Fibroblast of lung (primary cell): ENCODE measurements at regions not wholly inside any gene's neighbourhood (a gene's known extent, or its start where the extent isn't known, plus 50 kb on each side); places are given as distances from the start of the nearest gene placed in this dataset.

ENCODE experiments used
- DNase-seq, 2 donors: peaks; one replicate each; pipeline versions ENCODE4 v3.0.0 to v3.0.0-alpha.2; 2010; ENCODE audit warnings: low read depth in 2 of 2
- H2AFZ ChIP-seq: 2 replicates; pipeline ENCODE4 v1.5.1; 2012; ENCODE audit warnings: low read length, control low read depth, inconsistent platforms
- H3K27ac ChIP-seq: 2 replicates; pipeline ENCODE4 v1.5.1; 2011; ENCODE audit warnings: low read length, control low read depth; ENCODE audit not compliant: insufficient read depth
- H3K27me3 ChIP-seq: 2 replicates; pipeline ENCODE4 v1.5.1; 2011; ENCODE audit warnings: mild to moderate bottlenecking, low read length; ENCODE audit not compliant: control insufficient read depth, insufficient read depth
- H3K36me3 ChIP-seq: 2 replicates; pipeline ENCODE4 v1.5.1; 2011; ENCODE audit warnings: low read length; ENCODE audit not compliant: control insufficient read depth, insufficient read depth
- H3K4me1 ChIP-seq: 2 replicates; pipeline ENCODE4 v1.5.1; 2011; ENCODE audit warnings: low read length; ENCODE audit not compliant: control insufficient read depth, insufficient read depth; ENCODE audit errors: extremely low read depth
- H3K4me2 ChIP-seq: 2 replicates; pipeline ENCODE4 v1.5.1; 2011; ENCODE audit warnings: low read length, control low read depth; ENCODE audit not compliant: insufficient read depth; ENCODE audit errors: extremely low read depth
- H3K4me3 ChIP-seq, 4 experiments: fragments of 200-600 bp in 1 of 4; sonication (generic) in 1 of 4; replicated peaks in 1 of 4; 2 replicates each; pipeline ENCODE4 v1.5.1; 2011 to 2016; ENCODE audit warnings: low read length in 4 of 4, low read depth in 3 of 4, mild to moderate bottlenecking in 3 of 4, control low read depth in 2 of 4, inconsistent platforms in 1 of 4, mixed read lengths in 1 of 4; ENCODE audit not compliant: insufficient read depth in 1 of 4; ENCODE audit errors: control extremely low read depth in 1 of 4
- H3K79me2 ChIP-seq: 2 replicates; pipeline ENCODE4 v1.5.1; 2012; ENCODE audit warnings: mild to moderate bottlenecking, low read length, inconsistent platforms; ENCODE audit not compliant: control insufficient read depth, insufficient read depth
- H3K9ac ChIP-seq: 2 replicates; pipeline ENCODE4 v1.5.1; 2011; ENCODE audit warnings: mild to moderate bottlenecking, low read length, control low read depth; ENCODE audit not compliant: insufficient read depth
- H3K9me3 ChIP-seq: 2 replicates; pipeline ENCODE4 v1.5.1; 2012; ENCODE audit warnings: low read depth, low read length; ENCODE audit not compliant: control insufficient read depth, insufficient read depth
- H4K20me1 ChIP-seq: 2 replicates; pipeline ENCODE4 v1.5.1; 2011; ENCODE audit warnings: low read length; ENCODE audit not compliant: control insufficient read depth, insufficient read depth; ENCODE audit errors: extremely low read depth
- CTCF ChIP-seq, 2 donors: IDR thresholded peaks in 1 of 2; conservative IDR thresholded peaks in 1 of 2; 1 replicate in 1 of 2; 2 replicates in 1 of 2; pipeline ENCODE4 v1.5.1; 2011 to 2012; ENCODE audit warnings: low read length in 2 of 2, control low read depth in 1 of 2, inconsistent platforms in 1 of 2, low read depth in 1 of 2, mild to moderate bottlenecking in 1 of 2
- EZH2 ChIP-seq: IDR thresholded peaks from 2 replicates; pipeline ENCODE4 v1.5.1; 2012; ENCODE audit warnings: low read length, control low read depth, mild to moderate bottlenecking; ENCODE audit errors: missing control alignments

DNA sequence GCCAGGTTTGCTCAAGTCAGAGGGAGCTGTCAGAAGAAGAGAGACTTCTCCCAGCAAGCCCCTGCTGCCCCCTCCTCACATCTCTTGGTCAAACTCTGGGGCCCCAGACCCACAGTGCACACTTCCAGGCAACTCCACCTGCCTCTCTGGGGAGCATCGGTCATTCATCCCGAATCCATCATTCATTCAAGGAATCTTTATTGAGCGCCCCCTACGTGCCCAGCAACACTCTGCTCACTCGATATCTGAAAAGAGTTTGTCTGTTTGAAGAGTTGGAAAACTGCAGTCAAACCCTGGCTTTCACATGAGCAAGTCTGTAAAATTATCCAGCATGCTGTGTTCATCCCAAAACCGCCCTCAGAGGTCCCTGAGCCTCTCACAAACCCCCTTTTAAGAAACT, 66.2 kb downstream of the PRR18 start:
- H3K27ac ChIP-seq, result no peak overlapping the region
- H3K36me3 ChIP-seq, result no peaks in the 10 kb centered on the region
- no peaks in the 10 kb centered on the region for H3K9me3 ChIP-seq
- H3K4me2 ChIP-seq, result no peak overlapping the region
- H3K79me2 ChIP-seq, result no peaks in the 10 kb centered on the region
- no peaks in the 10 kb centered on the region for H3K4me1 ChIP-seq
- no peak for DNase-seq
- H3K4me3 ChIP-seq, result no peak overlapping the region
- H2AFZ ChIP-seq, result no peak overlapping the region
- H3K9ac ChIP-seq, result no peak overlapping the region
- no peaks in the 10 kb centered on the region for H3K27me3 ChIP-seq
- H4K20me1 ChIP-seq, result no peaks in the 10 kb centered on the region
- TF ChIP-seq CTCF (conservative IDR thresholded peaks at IDR 0.05 in 1 of 2, IDR thresholded peaks at IDR 0.05 in 1 of 2; ENCODE audit: low read depth in 1 of 2, low read length in 2 of 2) (no peak), EZH2 (no peak)

DNA sequence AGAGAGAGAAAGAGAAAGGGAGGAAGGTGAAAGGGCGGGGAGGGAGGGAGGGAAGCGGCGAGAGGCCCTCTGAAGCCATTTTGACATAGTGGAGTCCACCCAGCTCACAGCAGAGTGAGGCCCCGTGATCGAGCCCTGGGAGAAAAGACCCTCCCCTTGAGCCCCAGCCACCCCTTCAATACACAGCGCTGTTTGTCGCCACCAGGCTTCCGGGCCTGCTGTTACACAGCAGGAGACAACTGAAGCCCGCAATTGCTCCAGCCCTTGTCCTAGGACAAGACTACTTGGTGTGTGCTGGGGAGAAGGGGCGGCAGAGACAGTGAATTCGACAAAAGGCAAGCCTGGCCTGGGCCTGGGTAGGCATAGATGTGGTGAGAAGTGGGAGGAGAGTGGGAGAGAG, 67.3 kb downstream of the PRR18 start:
- DNase-seq, result no peak
- Histone ChIP-seq H3K9me3 (no peaks in the 10 kb centered on the region), H3K4me3 (no peak overlapping the region), H3K27me3 (no peaks in the 10 kb centered on the region), H3K9ac (no peak overlapping the region), H3K79me2 (no peaks in the 10 kb centered on the region), H3K4me2 (no peak overlapping the region), H3K27ac (no peak overlapping the region), H2AFZ (no peak overlapping the region), H4K20me1 (no peaks in the 10 kb centered on the region), H3K36me3 (no peaks in the 10 kb centered on the region), H3K4me1 (no peaks in the 10 kb centered on the region)
- TF ChIP-seq EZH2, result no peak
- TF ChIP-seq CTCF (conservative IDR thresholded peaks at IDR 0.05 in 1 of 2, IDR thresholded peaks at IDR 0.05 in 1 of 2; ENCODE audit: low read depth in 1 of 2, low read length in 2 of 2), result no peak

GRCh38 chr6:166237617-166238016, 70.0 kb upstream of the TBXT start:
- no peaks in the 10 kb centered on the region for H3K9me3 ChIP-seq
- no peaks in the 10 kb centered on the region for H3K4me1 ChIP-seq
- no peak overlapping the region for H3K9ac ChIP-seq
- no peak overlapping the region for H2AFZ ChIP-seq
- no peaks in the 10 kb centered on the region for H3K36me3 ChIP-seq
- H3K4me3 ChIP-seq, result no peak overlapping the region
- no peak overlapping the region for H3K4me2 ChIP-seq
- H3K27me3 ChIP-seq, result no peaks in the 10 kb centered on the region
- peak in 1 of 2 donors; percentile 14 for DNase-seq
- no peaks in the 10 kb centered on the region for H4K20me1 ChIP-seq
- no peak overlapping the region for H3K27ac ChIP-seq
- no peaks in the 10 kb centered on the region for H3K79me2 ChIP-seq
- TF ChIP-seq EZH2, result no peak
- TF ChIP-seq CTCF (conservative IDR thresholded peaks at IDR 0.05 in 1 of 2, IDR thresholded peaks at IDR 0.05 in 1 of 2; ENCODE audit: low read depth in 1 of 2, low read length in 2 of 2), result no peak
